HepG2 (cell line): ENCODE measurements at regions not wholly inside any gene's neighbourhood (a gene's known extent, or its start where the extent isn't known, plus 50 kb on each side); places are given as distances from the start of the nearest gene placed in this dataset.

Source experiments
- ATAC-seq: fragments of 200-7000 bp; cut with Tn5 transposase; 3 replicates; pipeline ENCODE4 v1.9.1; 2020; ENCODE audit warnings: mild to moderate bottlenecking, moderate library complexity
- BruUV-seq: library from RNA; stranded (reverse); fragments of 400-500 nt; replicated peaks from 2 replicates; lab custom pipeline; 2021; lab: Mats Ljungman, UMichigan
- CTCF ChIA-PET: fragments of 300-600 bp; formaldehyde crosslinking; extraction: SDS; loops from one replicate; lab custom pipeline; 2021; ENCODE audit warnings: low total read pairs, inconsistent platforms, low intra/inter-chr PET ratio; lab: Yijun Ruan, JAX
- POLR2A ChIA-PET: fragments of 350-600 bp; sonication (Branson Sonifier 250); formaldehyde crosslinking; loops from one replicate; lab custom pipeline; 2020; ENCODE audit warnings: antibody characterized with exemption, inconsistent platforms; lab: Yijun Ruan, JAX
- DNase-seq: peaks from one replicate; pipeline ENCODE4 v3.0.0-alpha.2; 2015; ENCODE audit warnings: low spot score
- FAIRE-seq: peaks from 3 replicates; lab custom pipeline; 2011; peaks lifted over from hg19 to GRCh38; lab: Jason Lieb, UNC
- H2AFZ ChIP-seq: one replicate; pipeline ENCODE4 v1.6.1; 2011; ENCODE audit warnings: low read length, inconsistent platforms
- H3K27ac ChIP-seq: fragments of 300-600 bp; 3 replicates; pipeline ENCODE4 v1.8.0; 2011; ENCODE audit warnings: mixed run types, mild to moderate bottlenecking, mixed read lengths, low read length, inconsistent platforms; ENCODE audit not compliant: insufficient read depth; ENCODE audit errors: extremely low read length
- H3K27me3 ChIP-seq, 2 experiments: fragments of 200-600 bp in 1 of 2; 2 replicates in 1 of 2; 3 replicates in 1 of 2; pipeline versions ENCODE4 v1.6.0 to v1.8.0; 2011; ENCODE audit warnings: low read length in 2 of 2, mild to moderate bottlenecking in 2 of 2, moderate library complexity in 2 of 2, inconsistent platforms in 1 of 2; ENCODE audit not compliant: insufficient read depth in 2 of 2, control insufficient read depth in 1 of 2
- H3K36me3 ChIP-seq, 2 experiments: fragments of 200-600 bp in 1 of 2; replicated peaks in 1 of 2; 2 replicates in 1 of 2; 3 replicates in 1 of 2; pipeline versions ENCODE4 v1.5.1 to v1.8.0; 2011; ENCODE audit warnings: low read length in 2 of 2, inconsistent platforms in 1 of 2; ENCODE audit not compliant: insufficient read depth in 2 of 2, control insufficient read depth in 1 of 2
- H3K4me1 ChIP-seq: 2 replicates; pipeline ENCODE4 v1.5.1; 2012; ENCODE audit warnings: low read length, inconsistent platforms; ENCODE audit not compliant: insufficient read depth
- H3K4me2 ChIP-seq: 2 replicates; pipeline ENCODE4 v1.6.0; 2011; ENCODE audit warnings: low read depth, low read length, inconsistent platforms
- H3K4me3 ChIP-seq, 3 experiments: fragments of 200-600 bp in 1 of 3; sonication (generic), shearing (Covaris generic) in 1 of 3; replicated peaks in 1 of 3; 2 replicates each; pipeline ENCODE4 v1.5.1; 2011 to 2016; ENCODE audit warnings: low read length in 3 of 3, inconsistent platforms in 2 of 3, low read depth in 2 of 3, mild to moderate bottlenecking in 2 of 3, control low read depth in 1 of 3, mixed read lengths in 1 of 3; ENCODE audit not compliant: insufficient read depth in 1 of 3
- H3K79me2 ChIP-seq: one replicate; pipeline ENCODE4 v1.6.1; 2011; ENCODE audit warnings: low read length, inconsistent platforms; ENCODE audit not compliant: insufficient read depth
- H3K9ac ChIP-seq: 2 replicates; pipeline ENCODE4 v1.6.0; 2011; ENCODE audit warnings: mild to moderate bottlenecking, low read depth, low read length, inconsistent platforms; ENCODE audit not compliant: insufficient read depth
- H3K9me3 ChIP-seq: 2 replicates; pipeline ENCODE4 v1.5.1; 2012; ENCODE audit warnings: mild to moderate bottlenecking, low read length
- H4K20me1 ChIP-seq: 2 replicates; pipeline ENCODE4 v1.6.0; 2011; ENCODE audit warnings: inconsistent platforms, mild to moderate bottlenecking, low read length, moderate library complexity; ENCODE audit not compliant: insufficient read depth
- BRCA1 ChIP-seq: sonication (generic); formaldehyde crosslinking; IDR thresholded peaks from 2 replicates; pipeline ENCODE4 v1.4.0; 2020; ENCODE audit warnings: missing genetic modification reagents
- KLF11 ChIP-seq: IDR thresholded peaks from 2 replicates; pipeline ENCODE4 v1.6.1; 2016; ENCODE audit warnings: missing compliant biosample characterization
- NCOA5 ChIP-seq: sonication (generic); formaldehyde crosslinking; IDR thresholded peaks from 2 replicates; pipeline ENCODE4 v1.4.0; 2020; ENCODE audit warnings: missing genetic modification reagents
- NR2F1 ChIP-seq, 2 experiments: fragments of 450-650 bp in 1 of 2; formaldehyde crosslinking in 1 of 2; IDR thresholded peaks; 2 replicates each; pipeline versions ENCODE4 v1.5.0 to v1.6.1; 2016 to 2020; ENCODE audit warnings: mild to moderate bottlenecking in 1 of 2, missing compliant biosample characterization in 1 of 2, missing genetic modification reagents in 1 of 2, moderate library complexity in 1 of 2
- PHF8 ChIP-seq: sonication (generic); formaldehyde crosslinking; IDR thresholded peaks from 2 replicates; pipeline ENCODE4 v1.5.0; 2020; ENCODE audit warnings: missing genetic modification reagents
- PRDM10 ChIP-seq: sonication (generic); formaldehyde crosslinking; IDR thresholded peaks from 2 replicates; pipeline ENCODE4 v1.4.0; 2020; ENCODE audit warnings: low read depth, missing genetic modification reagents
- SAP130 ChIP-seq: IDR thresholded peaks from 2 replicates; pipeline ENCODE4 v1.6.1; 2016; ENCODE audit warnings: low read depth
- SMARCC2 ChIP-seq: fragments of 450-650 bp; IDR thresholded peaks from 2 replicates; pipeline ENCODE4 v1.6.1; 2017; ENCODE audit warnings: antibody characterized with exemption, mild to moderate bottlenecking
- WGBS: methylation state at CpG from one replicate; pipeline ENCODE4 v1.1.6; 2017; ENCODE audit warnings: low lambda C conversion rate; 5-methylcytosine and 5-hydroxymethylcytosine counted together
- in situ Hi-C: cut with HindIII; loops from 2 replicates; pipeline ENCODE4 v1.10.0; 2017; ENCODE audit warnings: low pct_unique_long_range_greater_than_20kb; ENCODE audit not compliant: extremely low pct_ligation_motif_present
- intact Hi-C: fragments of 100-400 bp; cut with micrococcal nuclease; formaldehyde crosslinking; loops from one replicate; pipeline ENCODE4 v1.10.0; 2022; ENCODE audit not compliant: unreplicated experiment

- H3K27ac ChIP-seq, result no peak overlapping the region
- ATAC-seq (no peak), FAIRE-seq (no peak), DNase-seq (no peak)
- WGBS, result 44% methylated on average over 1 of the region's 1 CpG
- no peaks in the 10 kb centered on the region for H3K27me3 ChIP-seq
- POLR2A ChIA-PET, result no interaction called here
- H3K4me1 ChIP-seq, result no peaks in the 10 kb centered on the region
- no peak overlapping the region for H2AFZ ChIP-seq
- no peaks in the 10 kb centered on the region for H3K36me3 ChIP-seq
- intact Hi-C loops (no loop called here), in situ Hi-C loops (no loop called here)
- H4K20me1 ChIP-seq, result no peaks in the 10 kb centered on the region
- H3K79me2 ChIP-seq, result no peaks in the 10 kb centered on the region
- CTCF ChIA-PET, result no interaction called here
- H3K9ac ChIP-seq, result no peak overlapping the region
- no TSS peak for BruUV-seq
- H3K9me3 ChIP-seq, result peaks cover 11% of the 10 kb centered on the region; the same call in 1 of the 2 replicates
- H3K4me2 ChIP-seq, result no peak overlapping the region
- TF ChIP-seq NR2F1 (CRISPR knock-in tag; IDR thresholded peaks at IDR 0.05) (no peak), PHF8 (no peak), BRCA1 (CRISPR knock-in tag) (no peak), SMARCC2 (no peak), PRDM10 (CRISPR knock-in tag) (no peak), KLF11 (no peak), SAP130 (CRISPR knock-in tag) (no peak), NCOA5 (no peak)
- H3K4me3 ChIP-seq, result no peak overlapping the region
These were observed 531.6 kb upstream of the IGFBP3 start for GRCh38 chr7:46452561-46453135.
